Ascending aorta (tissue), 2 donors: ENCODE measurements at regions not wholly inside any gene's neighbourhood (a gene's known extent, or its start where the extent isn't known, plus 50 kb on each side); places are given as distances from the start of the nearest gene placed in this dataset.

Source experiments
- DNase-seq, 2 donors: peaks; one replicate each; pipeline ENCODE4 v3.0.0-alpha.2; 2019; ENCODE audit warnings: low spot score in 2 of 2
- H3K27ac ChIP-seq, 2 donors: fragments of 200-600 bp; sonication (generic); one replicate each; pipeline ENCODE4 v1.5.1; 2016 to 2017; ENCODE audit warnings: mild to moderate bottlenecking in 1 of 2
- H3K27me3 ChIP-seq: fragments of 200-600 bp; sonication (generic); one replicate; pipeline ENCODE4 v1.5.1; 2017
- H3K36me3 ChIP-seq, 2 donors: fragments of 200-600 bp; sonication (generic); one replicate each; pipeline ENCODE4 v1.5.1; 2016
- H3K4me1 ChIP-seq, 2 donors: fragments of 200-600 bp; sonication (generic); one replicate each; pipeline ENCODE4 v1.5.1; 2016 to 2017; ENCODE audit warnings: mild to moderate bottlenecking in 1 of 2
- H3K4me3 ChIP-seq, 2 donors: fragments of 200-600 bp; sonication (generic); one replicate each; pipeline ENCODE4 v1.5.1; 2016 to 2017; ENCODE audit warnings: mild to moderate bottlenecking in 1 of 2
- H3K9me3 ChIP-seq, 2 donors: fragments of 200-600 bp; sonication (generic); one replicate each; pipeline ENCODE4 v1.5.1; 2016
- CTCF ChIP-seq, 3 experiments: fragments of 200-600 bp in 2 of 3; fragments of 450-650 bp in 1 of 3; sonication (generic) in 2 of 3; IDR thresholded peaks; one replicate each; pipeline ENCODE4 v1.5.1; 2016 to 2019; ENCODE audit warnings: antibody characterized with exemption in 3 of 3, mild to moderate bottlenecking in 1 of 3, moderate library complexity in 1 of 3
- intact Hi-C: fragments of 100-400 bp; cut with DNase I; formaldehyde crosslinking; loops from one replicate; pipeline ENCODE4 v1.15.1; 2023

- no peaks in the 10 kb centered on the region for H3K9me3 ChIP-seq
- no peak overlapping the region for H3K4me3 ChIP-seq
- DNase-seq: no peak
- H3K27me3 ChIP-seq: no peaks in the 10 kb centered on the region
- H3K36me3 ChIP-seq: no peaks in the 10 kb centered on the region
- H3K4me1 ChIP-seq: no peaks in the 10 kb centered on the region
- no peak for TF ChIP-seq CTCF (IDR thresholded peaks at IDR 0.05)
- intact Hi-C loops: no loop called here
- no peak overlapping the region for H3K27ac ChIP-seq
Observed at GRCh38 chr9:26210338-26210851, 532.2 kb upstream of the TUSC1 start.

GRCh38 chr9:26205261-26205660 is 527.0 kb upstream of the TUSC1 start:
- no peaks in the 10 kb centered on the region for H3K36me3 ChIP-seq
- no peaks in the 10 kb centered on the region for H3K27me3 ChIP-seq
- H3K9me3 ChIP-seq: no peaks in the 10 kb centered on the region
- no peak overlapping the region for H3K27ac ChIP-seq
- no peak for TF ChIP-seq CTCF (IDR thresholded peaks at IDR 0.05)
- DNase-seq: no peak
- H3K4me3 ChIP-seq: no peak overlapping the region
- H3K4me1 ChIP-seq: no peaks in the 10 kb centered on the region
- intact Hi-C loops: no loop called here

GRCh38 chr9:26193237-26193636 is 515.0 kb upstream of the TUSC1 start:
- Histone ChIP-seq H3K4me1 (no peaks in the 10 kb centered on the region), H3K9me3 (peaks cover 0 to 4% of the 10 kb centered on the region in 2 donors), H3K36me3 (no peaks in the 10 kb centered on the region), H3K27ac (no peak overlapping the region), H3K4me3 (no peak overlapping the region), H3K27me3 (no peaks in the 10 kb centered on the region)
- intact Hi-C loops: no loop called here
- TF ChIP-seq CTCF (IDR thresholded peaks at IDR 0.05): no peak
- DNase-seq: no peak

- H3K27me3 ChIP-seq: no peaks in the 10 kb centered on the region
- H3K9me3 ChIP-seq: peaks cover 0 to 4% of the 10 kb centered on the region in 2 donors
- intact Hi-C loops: no loop called here
- H3K36me3 ChIP-seq: no peaks in the 10 kb centered on the region
- DNase-seq: no peak
- no peaks in the 10 kb centered on the region for H3K4me1 ChIP-seq
- H3K4me3 ChIP-seq: no peak overlapping the region
- TF ChIP-seq CTCF (IDR thresholded peaks at IDR 0.05): no peak
- no peak overlapping the region for H3K27ac ChIP-seq
Observed at GRCh38 chr9:26191711-26192110, 513.5 kb upstream of the TUSC1 start.

GRCh38 chr9:26181836-26182235 is 503.6 kb upstream of the TUSC1 start:
- H3K4me1 ChIP-seq: no peaks in the 10 kb centered on the region
- no peak for TF ChIP-seq CTCF (IDR thresholded peaks at IDR 0.05)
- H3K36me3 ChIP-seq: no peaks in the 10 kb centered on the region
- DNase-seq: no peak
- no peak overlapping the region for H3K4me3 ChIP-seq
- no peaks in the 10 kb centered on the region for H3K9me3 ChIP-seq
- no peak overlapping the region for H3K27ac ChIP-seq
- no peaks in the 10 kb centered on the region for H3K27me3 ChIP-seq
- intact Hi-C loops: no loop called here

- H3K9me3 ChIP-seq: no peaks in the 10 kb centered on the region
- no peak overlapping the region for H3K4me3 ChIP-seq
- H3K4me1 ChIP-seq: no peaks in the 10 kb centered on the region
- H3K36me3 ChIP-seq: no peaks in the 10 kb centered on the region
- no peak for TF ChIP-seq CTCF (IDR thresholded peaks at IDR 0.05)
- intact Hi-C loops: no loop called here
- DNase-seq: no peak
- no peaks in the 10 kb centered on the region for H3K27me3 ChIP-seq
- no peak overlapping the region for H3K27ac ChIP-seq
Observed at GRCh38 chr9:26176628-26177027, 498.4 kb upstream of the TUSC1 start.
